ENCODE measurements at regions not wholly inside any gene's neighbourhood (a gene's known extent, or its start where the extent isn't known, plus 50 kb on each side); places are given as distances from the start of the nearest gene placed in this dataset.

DNA sequence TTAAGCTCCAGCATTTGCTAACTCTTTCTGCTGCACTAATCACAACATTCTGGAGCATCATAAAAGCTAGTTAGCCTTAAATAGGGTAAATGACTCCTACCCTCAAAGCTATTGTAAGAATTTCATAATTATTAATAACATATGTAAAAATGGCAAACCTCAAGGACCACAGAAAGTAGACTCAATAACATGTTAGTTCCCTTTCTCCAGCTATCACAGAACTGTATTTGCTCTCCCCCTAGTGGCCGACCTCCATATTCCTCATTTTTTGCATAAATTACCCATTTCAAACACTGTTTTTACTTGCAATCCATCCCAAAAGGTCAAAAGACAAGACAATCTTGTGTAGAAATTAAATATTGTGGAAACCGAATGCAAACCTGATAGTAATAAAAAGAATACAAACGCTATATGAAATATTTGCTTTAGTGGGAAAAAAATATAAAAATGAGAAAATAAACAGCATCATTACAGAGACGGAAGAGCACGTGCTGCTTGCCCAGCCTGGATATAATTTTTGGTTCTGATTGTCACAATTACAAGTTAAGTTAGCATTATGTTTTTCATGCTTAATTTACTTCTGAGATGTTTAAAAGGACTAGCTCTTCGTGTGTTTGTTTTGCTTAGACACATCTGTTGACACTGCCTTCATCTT is 97.9 kb downstream of the RERGL start:
- H3K4me1 ChIP-seq (replicated peaks in 1 of 2; ENCODE audit: control insufficient read depth in 2 of 2, insufficient read depth in 2 of 2, low read length in 2 of 2) = no peaks in the 10 kb centered on the region
- H3K9me1 ChIP-seq (ENCODE audit: control insufficient read depth, insufficient read depth, low read length) = no peaks in the 10 kb centered on the region
- ChIA-PET POLR2A (no interaction called here), CTCF (ENCODE audit: low intra/inter-chr PET ratio) (interaction anchor here (1.0 kb wide), 1 partner anchor 9 kb away, joined by 3 read pairs; no protein-coding TSS in a partner anchor)
- DNase-seq (ENCODE audit: extremely low read depth in 1 of 4, low spot score in 3 of 4) (peak; percentile 6 to 34 (median 8)), FAIRE-seq (no peak), ATAC-seq (no peak)
- in situ Hi-C loops (cut with MboI) (no loop called here), intact Hi-C loops (cut with micrococcal nuclease) (no loop called here)
- no peak overlapping the region for H3K4me3 ChIP-seq
- H3K9me3 ChIP-seq (replicated peaks; ENCODE audit: control insufficient read depth, insufficient read depth, low read depth, low read length) = no peaks in the 10 kb centered on the region
- BruUV-seq (replicated peaks) = no TSS peak
- no peaks in the 10 kb centered on the region for H3K27me3 ChIP-seq (ENCODE audit: control insufficient read depth in 2 of 2, insufficient read depth in 2 of 2, low read length in 2 of 2)
- no peaks in the 10 kb centered on the region for H3K36me3 ChIP-seq (ENCODE audit: control insufficient read depth, insufficient read depth, low read length)
- WGBS (ENCODE audit: insufficient coverage, low coverage, missing lambda C conversion rate) = 7% methylated on average over 6 of the region's 6 CpGs
- H3K4me2 ChIP-seq (ENCODE audit: insufficient read depth, low read length) = no peak overlapping the region
- no peak overlapping the region for H3K27ac ChIP-seq (ENCODE audit: extremely low read depth, low read depth, low read length)
- H3K79me2 ChIP-seq (ENCODE audit: control insufficient read depth, insufficient read depth, low read length) = no peaks in the 10 kb centered on the region
- no peak overlapping the region for H3K9ac ChIP-seq (ENCODE audit: insufficient read depth in 1 of 2, low read depth in 2 of 2, low read length in 2 of 2)
- H2AFZ ChIP-seq (ENCODE audit: low read depth, low read length) = no peak overlapping the region
- H4K20me1 ChIP-seq (replicated peaks; ENCODE audit: control insufficient read depth, insufficient read depth, low read length) = no peaks in the 10 kb centered on the region
- TF ChIP-seq CTCF (IDR thresholded peaks at IDR 0.05 in 2 of 3, conservative IDR thresholded peaks at IDR 0.05 in 1 of 3; ENCODE audit: insufficient read depth in 2 of 3, low read depth in 1 of 3, low read length in 3 of 3) (peak in 2 of 3 experiments; percentile 28 to 38; a peak in 3 of 6 replicates), ZFPM2 (CRISPR knock-in tag; IDR thresholded peaks at IDR 0.05) (no peak), SMC3 (conservative IDR thresholded peaks at IDR 0.05; ENCODE audit: insufficient read depth, low read depth, low read length) (0 out of 2 replicates have a peak, but pooled peaks have one; percentile 12), RAD21 (CRISPR knock-in tag; conservative IDR thresholded peaks at IDR 0.05 in 1 of 2, IDR thresholded peaks at IDR 0.05 in 1 of 2) (peak in 1 of 2 experiments; percentile 43; a peak in 2 of 4 replicates)
